Chondrocyte (in vitro differentiated cells): ENCODE measurements at regions not wholly inside any gene's neighbourhood (a gene's known extent, or its start where the extent isn't known, plus 50 kb on each side); places are given as distances from the start of the nearest gene placed in this dataset.

Experiments
- DNase-seq: peaks from one replicate; pipeline ENCODE4 v3.0.0; 2021; ENCODE audit warnings: mixed read lengths, low spot score
- H3K27ac Mint-ChIP-seq: one replicate; pipeline ENCODE4 v1.8.0; 2021; ENCODE audit warnings: mild to moderate bottlenecking, moderate library complexity, mixed read lengths; ENCODE audit not compliant: unreplicated experiment
- H3K27me3 Mint-ChIP-seq: 2 replicates; pipeline ENCODE4 v1.8.0; 2021; ENCODE audit warnings: low read depth, mixed read lengths
- H3K36me3 Mint-ChIP-seq: 2 replicates; pipeline ENCODE4 v1.8.0; 2021; ENCODE audit warnings: low read depth, mixed read lengths
- H3K4me1 Mint-ChIP-seq: 2 replicates; pipeline ENCODE4 v1.8.0; 2021; ENCODE audit warnings: low read depth, mild to moderate bottlenecking, mixed read lengths
- H3K4me3 Mint-ChIP-seq: one replicate; pipeline ENCODE4 v1.8.0; 2021; ENCODE audit warnings: mild to moderate bottlenecking, moderate library complexity, mixed read lengths; ENCODE audit not compliant: unreplicated experiment
- H3K9me3 Mint-ChIP-seq: 2 replicates; pipeline ENCODE4 v1.8.0; 2021; ENCODE audit warnings: low read depth, mixed read lengths
- TF ChIP-seq, protein P1 (sequence below): fragments of 200-600 bp; sonication (generic); IDR thresholded peaks from 2 replicates; pipeline ENCODE4 v1.5.0; 2021; ENCODE audit warnings: antibody characterized with exemption, mild to moderate bottlenecking, moderate library complexity

DNA sequence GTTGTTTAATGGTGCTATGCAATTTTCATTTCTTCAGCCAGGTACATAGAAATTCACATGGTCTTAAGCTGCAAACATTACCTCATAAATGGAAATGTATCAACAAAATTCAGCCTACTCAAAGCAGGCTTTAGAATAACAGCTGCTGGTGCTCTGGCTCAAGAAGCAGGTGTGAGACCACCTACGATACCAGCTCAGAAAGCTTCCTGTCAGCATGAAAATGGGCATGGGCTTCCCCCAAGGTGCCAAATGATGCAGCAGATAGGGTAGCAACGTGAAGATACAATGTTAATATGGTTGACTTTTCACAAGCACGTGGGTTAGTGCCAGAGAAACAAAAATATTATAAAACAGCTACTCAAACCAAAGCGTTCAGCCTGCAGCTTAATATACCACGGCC, 343.4 kb upstream of the PRICKLE1 start:
- no peaks in the 10 kb centered on the region for H3K9me3 Mint-ChIP-seq
- no peak overlapping the region for H3K27ac Mint-ChIP-seq
- H3K36me3 Mint-ChIP-seq: no peaks in the 10 kb centered on the region
- H3K27me3 Mint-ChIP-seq: no peaks in the 10 kb centered on the region
- DNase-seq: no peak
- H3K4me1 Mint-ChIP-seq: peaks cover 4% of the 10 kb centered on the region
- H3K4me3 Mint-ChIP-seq: no peak overlapping the region
- TF ChIP-seq, protein P1, sequence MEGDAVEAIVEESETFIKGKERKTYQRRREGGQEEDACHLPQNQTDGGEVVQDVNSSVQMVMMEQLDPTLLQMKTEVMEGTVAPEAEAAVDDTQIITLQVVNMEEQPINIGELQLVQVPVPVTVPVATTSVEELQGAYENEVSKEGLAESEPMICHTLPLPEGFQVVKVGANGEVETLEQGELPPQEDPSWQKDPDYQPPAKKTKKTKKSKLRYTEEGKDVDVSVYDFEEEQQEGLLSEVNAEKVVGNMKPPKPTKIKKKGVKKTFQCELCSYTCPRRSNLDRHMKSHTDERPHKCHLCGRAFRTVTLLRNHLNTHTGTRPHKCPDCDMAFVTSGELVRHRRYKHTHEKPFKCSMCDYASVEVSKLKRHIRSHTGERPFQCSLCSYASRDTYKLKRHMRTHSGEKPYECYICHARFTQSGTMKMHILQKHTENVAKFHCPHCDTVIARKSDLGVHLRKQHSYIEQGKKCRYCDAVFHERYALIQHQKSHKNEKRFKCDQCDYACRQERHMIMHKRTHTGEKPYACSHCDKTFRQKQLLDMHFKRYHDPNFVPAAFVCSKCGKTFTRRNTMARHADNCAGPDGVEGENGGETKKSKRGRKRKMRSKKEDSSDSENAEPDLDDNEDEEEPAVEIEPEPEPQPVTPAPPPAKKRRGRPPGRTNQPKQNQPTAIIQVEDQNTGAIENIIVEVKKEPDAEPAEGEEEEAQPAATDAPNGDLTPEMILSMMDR: no peak

DNA sequence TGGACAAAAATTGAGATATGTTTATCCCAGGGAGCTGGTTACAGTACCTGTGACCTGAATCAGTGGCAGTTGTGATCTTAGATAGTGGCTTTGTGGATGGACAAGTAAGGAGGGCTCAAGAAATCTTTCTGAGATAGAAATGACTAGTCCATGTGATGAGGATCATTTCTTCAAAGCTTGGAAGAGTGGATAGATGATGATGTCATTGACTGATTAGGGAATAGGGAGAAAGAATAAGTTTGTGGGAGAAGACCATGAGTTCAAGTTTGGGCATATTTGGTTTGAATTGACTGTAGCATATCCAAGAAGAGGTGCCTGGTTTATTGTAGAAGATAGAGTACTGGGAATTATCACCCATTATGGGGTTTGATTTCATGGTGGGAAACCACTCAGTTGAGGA, 336.7 kb upstream of the PRICKLE1 start:
- no peak for DNase-seq
- Mint-ChIP-seq H3K27ac (no peak overlapping the region), H3K4me1 (peaks cover 22% of the 10 kb centered on the region), H3K4me3 (no peak overlapping the region), H3K9me3 (no peaks in the 10 kb centered on the region), H3K36me3 (no peaks in the 10 kb centered on the region), H3K27me3 (no peaks in the 10 kb centered on the region)
- TF ChIP-seq, protein P1: no peak

DNA sequence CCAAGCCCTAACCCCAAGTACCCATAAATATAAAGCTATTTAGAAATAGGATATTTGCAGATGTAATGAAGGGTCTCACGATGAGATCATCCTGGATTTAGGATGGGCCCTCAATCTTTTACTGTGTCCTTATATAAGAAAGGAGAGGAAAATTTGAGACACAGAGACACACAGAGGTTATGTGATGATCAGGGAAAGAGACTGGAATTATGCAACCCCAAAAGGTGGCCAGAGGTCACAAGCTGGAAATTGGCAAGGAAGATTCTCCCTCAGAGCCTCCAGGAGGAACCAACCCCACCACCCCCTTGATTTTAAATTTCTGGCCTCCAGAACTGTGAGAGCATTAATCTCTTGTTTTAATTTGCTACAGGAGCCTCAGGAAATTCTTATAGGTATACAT, 334.9 kb upstream of the PRICKLE1 start:
- Mint-ChIP-seq H3K4me3 (no peak overlapping the region), H3K27me3 (no peaks in the 10 kb centered on the region), H3K36me3 (no peaks in the 10 kb centered on the region), H3K27ac (no peak overlapping the region), H3K4me1 (peaks cover 25% of the 10 kb centered on the region), H3K9me3 (no peaks in the 10 kb centered on the region)
- no peak for DNase-seq
- TF ChIP-seq, protein P1: no peak

DNA sequence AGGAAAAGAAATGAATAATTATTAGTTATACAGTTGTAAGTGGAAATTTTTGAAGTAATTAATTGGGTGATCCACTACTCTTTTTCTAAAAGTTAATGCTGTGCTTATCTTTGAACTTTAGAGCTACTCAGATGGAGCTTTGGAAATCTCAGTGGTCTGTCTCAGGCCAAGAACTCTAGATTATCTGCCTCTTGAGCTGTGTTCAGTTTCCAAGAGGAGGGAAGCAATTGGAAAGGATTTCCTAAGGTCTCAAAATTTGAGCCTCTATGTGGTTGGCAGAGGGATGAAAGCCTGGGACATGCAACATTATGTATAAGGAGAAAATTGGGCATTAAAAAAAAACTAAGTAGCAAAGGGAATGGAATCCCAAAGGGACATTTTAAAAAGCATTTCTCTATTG, 334.0 kb upstream of the PRICKLE1 start:
- H3K4me3 Mint-ChIP-seq: no peak overlapping the region
- DNase-seq: no peak
- no peaks in the 10 kb centered on the region for H3K27me3 Mint-ChIP-seq
- H3K27ac Mint-ChIP-seq: no peak overlapping the region
- TF ChIP-seq, protein P1: no peak
- H3K9me3 Mint-ChIP-seq: no peaks in the 10 kb centered on the region
- no peaks in the 10 kb centered on the region for H3K36me3 Mint-ChIP-seq
- H3K4me1 Mint-ChIP-seq: peaks cover 25% of the 10 kb centered on the region

DNA sequence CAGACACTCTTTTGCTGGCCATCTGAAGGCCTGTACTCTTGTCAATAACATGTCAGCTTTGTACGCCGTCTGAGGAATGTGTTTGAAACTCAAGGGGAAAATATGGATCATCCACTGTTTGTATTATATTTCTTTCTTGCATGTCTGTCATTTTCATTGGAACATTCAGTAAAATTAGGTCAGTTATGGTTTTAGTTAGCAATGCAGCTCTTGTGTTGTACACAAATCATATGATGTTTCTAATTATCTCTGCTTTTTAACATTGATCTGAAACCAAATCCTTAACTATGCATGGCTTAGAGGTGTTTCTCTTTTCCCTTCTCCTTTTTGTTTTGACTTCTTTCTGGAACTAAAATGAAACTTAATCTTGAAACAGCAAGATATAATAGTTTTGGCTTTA, 333.6 kb upstream of the PRICKLE1 start:
- TF ChIP-seq, protein P1: no peak
- no peaks in the 10 kb centered on the region for H3K36me3 Mint-ChIP-seq
- H3K4me1 Mint-ChIP-seq: peaks cover 29% of the 10 kb centered on the region
- H3K27me3 Mint-ChIP-seq: no peaks in the 10 kb centered on the region
- no peak overlapping the region for H3K4me3 Mint-ChIP-seq
- H3K9me3 Mint-ChIP-seq: no peaks in the 10 kb centered on the region
- H3K27ac Mint-ChIP-seq: no peak overlapping the region
- DNase-seq: no peak
